HEK293T (cell line): ENCODE measurements at regions not wholly inside any gene's neighbourhood (a gene's known extent, or its start where the extent isn't known, plus 50 kb on each side); places are given as distances from the start of the nearest gene placed in this dataset.
"Not testable (repeated sequence)": the region's sequence is repeated elsewhere in the genome, so short reads cannot be mapped to it uniquely, and the experiment has no call there.

ENCODE experiments used
- CTCF ChIA-PET: fragments of 350-600 bp; formaldehyde crosslinking; extraction: SDS; loops from one replicate; lab custom pipeline; 2021; ENCODE audit warnings: antibody characterized with exemption, inconsistent platforms; lab: Yijun Ruan, JAX
- POLR2A ChIA-PET: fragments of 350-600 bp; formaldehyde crosslinking; extraction: SDS; loops from one replicate; lab custom pipeline; 2020; ENCODE audit warnings: antibody characterized with exemption, inconsistent platforms; lab: Yijun Ruan, JAX
- DNase-seq: peaks from one replicate; pipeline ENCODE4 v3.0.0; 2012; ENCODE audit warnings: mixed read lengths; ENCODE audit errors: extremely low spot score
- ARNT ChIP-seq: fragments of 450-650 bp; IDR thresholded peaks from 2 replicates; pipeline ENCODE4 v1.6.1; 2017; ENCODE audit warnings: mild to moderate bottlenecking
- BHLHE40 ChIP-seq: fragments of 450-650 bp; IDR thresholded peaks from 2 replicates; pipeline ENCODE4 v1.6.1; 2016; ENCODE audit warnings: mild to moderate bottlenecking, moderate library complexity, borderline replicate concordance
- CTBP1 ChIP-seq: fragments of 450-650 bp; IDR thresholded peaks from 2 replicates; pipeline ENCODE4 v1.6.1; 2016; ENCODE audit warnings: borderline replicate concordance
- ELF4 ChIP-seq: fragments of 450-650 bp; IDR thresholded peaks from 2 replicates; pipeline ENCODE4 v1.6.1; 2017; ENCODE audit warnings: antibody characterized with exemption
- FOXA1 ChIP-seq: fragments of 450-650 bp; IDR thresholded peaks from 2 replicates; pipeline ENCODE4 v1.6.1; 2016; ENCODE audit warnings: mild to moderate bottlenecking
- FOXK2 ChIP-seq: fragments of 450-650 bp; IDR thresholded peaks from 2 replicates; pipeline ENCODE4 v1.6.1; 2016; ENCODE audit warnings: mild to moderate bottlenecking
- FOXM1 ChIP-seq: fragments of 450-650 bp; IDR thresholded peaks from 2 replicates; pipeline ENCODE4 v1.6.1; 2017; ENCODE audit warnings: mild to moderate bottlenecking, borderline replicate concordance
- HDGF ChIP-seq: fragments of 450-650 bp; IDR thresholded peaks from 2 replicates; pipeline ENCODE4 v1.6.1; 2017; ENCODE audit warnings: antibody characterized with exemption, borderline replicate concordance
- L3MBTL2 ChIP-seq: fragments of 450-650 bp; conservative IDR thresholded peaks from 2 replicates; pipeline ENCODE4 v1.6.1; 2016; ENCODE audit warnings: mild to moderate bottlenecking
- LEF1 ChIP-seq: fragments of 450-650 bp; IDR thresholded peaks from 2 replicates; pipeline ENCODE4 v1.6.1; 2017; ENCODE audit warnings: mild to moderate bottlenecking, borderline replicate concordance
- NFRKB ChIP-seq: fragments of 450-650 bp; IDR thresholded peaks from 2 replicates; pipeline ENCODE4 v1.6.1; 2016; ENCODE audit warnings: mild to moderate bottlenecking, moderate library complexity
- SP1 ChIP-seq: fragments of 450-650 bp; IDR thresholded peaks from 2 replicates; pipeline ENCODE4 v1.6.1; 2017
- SUZ12 ChIP-seq: fragments of 450-650 bp; IDR thresholded peaks from 2 replicates; pipeline ENCODE4 v1.6.1; 2016; ENCODE audit warnings: mild to moderate bottlenecking
- TARDBP ChIP-seq: fragments of 450-650 bp; IDR thresholded peaks from 2 replicates; pipeline ENCODE4 v1.6.1; 2016
- ZNF384 ChIP-seq: fragments of 450-650 bp; IDR thresholded peaks from 2 replicates; pipeline ENCODE4 v1.6.1; 2016
- TF ChIP-seq, protein P1 (sequence below): fragments of 450-650 bp; IDR thresholded peaks from 2 replicates; pipeline ENCODE4 v1.6.1; 2016

DNA sequence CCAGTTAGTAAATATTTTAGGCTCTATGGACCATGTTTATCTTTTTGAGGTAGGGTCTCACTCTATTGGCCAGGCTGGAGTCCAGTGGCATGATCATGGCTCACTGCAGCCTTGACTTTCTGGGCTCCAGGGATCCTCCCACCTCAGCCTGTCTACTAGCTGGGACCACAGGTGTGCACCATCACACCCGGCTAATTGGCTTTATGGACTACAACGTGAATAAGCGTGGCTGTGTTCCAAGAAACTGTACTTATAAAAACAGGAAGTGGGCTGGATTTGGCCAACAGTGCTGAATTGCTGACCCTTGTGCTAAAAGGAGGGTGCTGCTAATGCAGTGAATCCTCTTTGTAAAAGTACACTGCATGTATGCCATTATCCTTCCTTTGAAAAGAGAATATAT is 111.7 kb upstream of the CDK13 start:
- DNase-seq = no peak
- TF ChIP-seq ZNF384 (no peak), NFRKB (no peak), FOXM1 (no peak), HDGF (no peak), ELF4 (no peak), ARNT (no peak), BHLHE40 (no peak), LEF1 (no peak), SP1 (no peak), FOXK2 (no peak), CTBP1 (no peak), L3MBTL2 (no peak), TARDBP (no peak), FOXA1 (no peak)
- TF ChIP-seq, protein P1, sequence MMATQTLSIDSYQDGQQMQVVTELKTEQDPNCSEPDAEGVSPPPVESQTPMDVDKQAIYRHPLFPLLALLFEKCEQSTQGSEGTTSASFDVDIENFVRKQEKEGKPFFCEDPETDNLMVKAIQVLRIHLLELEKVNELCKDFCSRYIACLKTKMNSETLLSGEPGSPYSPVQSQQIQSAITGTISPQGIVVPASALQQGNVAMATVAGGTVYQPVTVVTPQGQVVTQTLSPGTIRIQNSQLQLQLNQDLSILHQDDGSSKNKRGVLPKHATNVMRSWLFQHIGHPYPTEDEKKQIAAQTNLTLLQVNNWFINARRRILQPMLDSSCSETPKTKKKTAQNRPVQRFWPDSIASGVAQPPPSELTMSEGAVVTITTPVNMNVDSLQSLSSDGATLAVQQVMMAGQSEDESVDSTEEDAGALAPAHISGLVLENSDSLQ = no peak
- POLR2A ChIA-PET = no interaction called here
- CTCF ChIA-PET = no interaction called here

DNA sequence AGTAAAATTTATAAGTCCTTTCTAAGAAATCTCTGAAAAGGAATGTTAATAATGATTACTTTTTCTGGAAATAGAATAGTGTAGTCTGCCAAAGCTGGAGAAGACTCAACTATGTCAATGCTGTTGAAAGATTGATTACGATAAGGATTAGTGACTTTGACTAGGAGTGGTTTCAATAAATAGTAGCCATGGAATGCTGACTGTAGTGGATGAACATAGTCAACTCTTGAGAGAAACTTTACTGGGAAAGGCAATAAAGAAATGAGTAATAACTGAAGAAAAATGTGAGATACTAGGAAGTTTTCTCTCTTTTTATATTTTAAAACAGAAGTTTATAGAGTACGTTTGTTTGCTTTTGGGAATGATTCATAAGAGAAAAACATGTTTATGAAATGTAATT is 105.0 kb upstream of the CDK13 start:
- TF ChIP-seq SP1 (no peak), FOXM1 (no peak), LEF1 (no peak), ZNF384 (no peak), NFRKB (no peak), FOXA1 (no peak), CTBP1 (no peak), ARNT (no peak), L3MBTL2 (no peak)
- ChIA-PET CTCF (no interaction called here), POLR2A (no interaction called here)
- no peak for DNase-seq

DNA sequence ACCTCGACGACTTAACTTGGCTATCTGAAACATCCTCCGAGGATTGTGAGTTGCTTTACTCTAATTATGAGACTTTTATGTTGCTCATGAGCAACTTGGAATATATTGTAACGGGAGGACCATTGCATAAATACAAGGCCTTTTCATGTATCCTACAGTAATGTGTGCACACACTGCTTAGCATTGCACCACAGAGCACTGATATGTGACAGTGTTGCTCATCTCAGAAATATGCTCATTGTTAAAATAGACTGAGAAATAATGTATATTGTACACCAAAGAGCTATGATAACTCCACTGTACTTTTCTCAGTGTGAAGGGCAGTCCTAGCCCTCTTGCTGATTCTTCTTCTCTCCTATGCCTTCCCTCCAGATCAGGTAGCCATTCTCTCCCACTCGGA is 102.8 kb upstream of the CDK13 start:
- TF ChIP-seq SP1 = no peak
- no peak for TF ChIP-seq FOXK2
- no peak for TF ChIP-seq TARDBP
- TF ChIP-seq BHLHE40 = no peak
- TF ChIP-seq, protein P1 = no peak
- no peak for TF ChIP-seq CTBP1
- no peak for TF ChIP-seq ELF4
- TF ChIP-seq FOXM1 = no peak
- TF ChIP-seq ZNF384 = no peak
- no peak for TF ChIP-seq NFRKB
- TF ChIP-seq SUZ12 = no peak
- no peak for TF ChIP-seq ARNT
- TF ChIP-seq HDGF = no peak
- TF ChIP-seq LEF1 = no peak
- no peak for TF ChIP-seq L3MBTL2
- TF ChIP-seq FOXA1 = no peak
- DNase-seq = no peak
- POLR2A ChIA-PET = no interaction called here
- CTCF ChIA-PET = no interaction called here

DNA sequence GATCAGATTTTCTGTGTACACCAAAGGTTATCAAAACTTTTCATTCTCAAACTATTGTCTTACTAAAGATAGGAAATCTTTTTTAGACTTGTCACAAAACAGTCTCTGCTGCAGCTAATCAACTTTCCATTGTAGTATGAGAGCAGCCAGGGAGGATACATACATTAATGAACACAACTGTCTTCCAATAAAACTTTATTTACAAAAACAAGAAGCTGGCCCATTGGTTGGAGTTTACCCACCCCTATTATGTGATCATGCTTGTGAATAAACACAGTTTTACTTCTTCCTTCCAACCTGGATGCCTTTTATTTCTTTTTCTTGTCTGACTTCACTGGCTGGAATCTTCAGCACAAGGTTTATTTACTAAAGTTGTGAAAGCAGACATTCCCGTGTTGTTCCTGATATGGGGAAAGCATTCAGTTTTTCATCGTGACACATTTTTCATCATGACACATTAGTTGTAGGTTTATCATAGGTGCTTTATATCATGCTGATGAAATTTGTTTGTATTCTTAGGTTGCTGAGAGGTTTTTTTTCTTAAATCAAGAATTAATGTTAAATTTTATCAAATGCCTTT is 98.5 kb upstream of the CDK13 start:
- TF ChIP-seq SUZ12 = no peak
- no peak for TF ChIP-seq BHLHE40
- no peak for TF ChIP-seq LEF1
- no peak for TF ChIP-seq CTBP1
- TF ChIP-seq TARDBP = no peak
- no peak for TF ChIP-seq L3MBTL2
- no peak for TF ChIP-seq HDGF
- no peak for TF ChIP-seq FOXA1
- TF ChIP-seq FOXK2 = no peak
- TF ChIP-seq ZNF384 = no peak
- no peak for TF ChIP-seq FOXM1
- TF ChIP-seq, protein P1 = no peak
- TF ChIP-seq ELF4 = no peak
- TF ChIP-seq SP1 = no peak
- no peak for TF ChIP-seq NFRKB
- TF ChIP-seq ARNT = no peak
- ChIA-PET POLR2A (no interaction called here), CTCF (interaction anchor here (0.6 kb wide), 1 partner anchor 108 kb away, joined by 3 read pairs; no protein-coding TSS in a partner anchor)
- no peak for DNase-seq

DNA sequence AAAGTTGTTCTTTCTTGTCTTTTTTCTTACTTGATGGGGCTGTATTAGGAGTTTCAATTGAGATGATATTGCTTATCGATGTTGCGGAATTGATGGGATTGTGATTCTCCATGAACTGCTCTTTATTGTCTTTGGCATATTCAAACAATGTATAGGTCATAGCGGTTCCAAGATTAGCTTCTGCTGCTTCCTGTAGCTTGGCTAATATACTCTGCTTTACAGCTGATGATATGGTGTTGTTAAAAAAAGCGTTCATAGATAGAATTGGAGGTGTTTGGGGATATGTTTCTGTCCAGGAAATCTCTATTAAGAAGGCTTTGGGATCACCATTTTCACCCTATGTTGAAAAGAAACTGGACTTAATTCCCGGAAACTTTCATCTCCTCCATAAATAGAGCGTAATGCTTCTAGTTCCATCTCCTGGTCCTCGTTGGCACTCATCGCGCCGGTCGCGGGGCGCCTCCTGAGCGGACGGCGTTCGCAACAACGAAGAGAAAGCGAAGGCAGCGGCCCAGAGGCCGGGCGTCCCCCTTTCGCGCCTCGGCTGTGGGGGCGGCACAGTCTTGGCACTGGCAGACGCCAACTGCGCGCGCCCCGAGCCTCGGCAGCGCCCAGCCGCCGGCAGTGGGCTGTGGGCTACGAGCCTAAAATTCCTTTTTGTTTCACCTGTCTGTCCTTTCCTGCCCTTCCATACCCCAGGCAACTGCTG is 95.3 kb upstream of the CDK13 start:
- CTCF ChIA-PET, DNase-seq, POLR2A ChIA-PET: not testable (repeated sequence)

DNA sequence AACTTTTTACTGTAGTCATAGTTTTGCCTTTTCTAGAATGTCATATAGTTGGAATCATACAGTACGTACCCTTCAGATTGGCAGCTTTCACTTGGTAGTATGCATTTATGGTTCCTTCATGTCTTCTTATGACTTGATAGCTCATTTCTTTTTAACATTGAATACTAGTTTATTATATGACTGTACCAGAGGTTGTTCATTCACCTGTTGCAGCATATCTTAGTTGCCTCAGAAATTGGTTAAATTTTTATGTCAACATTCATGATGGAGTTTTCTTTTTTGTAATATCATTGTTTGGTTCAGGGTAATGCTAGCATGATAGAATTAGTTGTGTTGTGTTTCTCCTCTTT is 94.8 kb upstream of the CDK13 start:
- ChIA-PET CTCF (no interaction called here), POLR2A (interaction anchor here (0.6 kb wide), 1 partner anchor 289 kb away, joined by 3 read pairs; the partner anchor contains the start of gene YAE1)
- TF ChIP-seq SUZ12 (no peak), LEF1 (no peak), CTBP1 (no peak), ELF4 (no peak), L3MBTL2 (no peak), BHLHE40 (no peak), ARNT (no peak), HDGF (no peak), TARDBP (no peak), SP1 (no peak), NFRKB (no peak), FOXM1 (no peak), FOXK2 (no peak), ZNF384 (no peak), FOXA1 (no peak)
- TF ChIP-seq, protein P1 = no peak
- DNase-seq = no peak

DNA sequence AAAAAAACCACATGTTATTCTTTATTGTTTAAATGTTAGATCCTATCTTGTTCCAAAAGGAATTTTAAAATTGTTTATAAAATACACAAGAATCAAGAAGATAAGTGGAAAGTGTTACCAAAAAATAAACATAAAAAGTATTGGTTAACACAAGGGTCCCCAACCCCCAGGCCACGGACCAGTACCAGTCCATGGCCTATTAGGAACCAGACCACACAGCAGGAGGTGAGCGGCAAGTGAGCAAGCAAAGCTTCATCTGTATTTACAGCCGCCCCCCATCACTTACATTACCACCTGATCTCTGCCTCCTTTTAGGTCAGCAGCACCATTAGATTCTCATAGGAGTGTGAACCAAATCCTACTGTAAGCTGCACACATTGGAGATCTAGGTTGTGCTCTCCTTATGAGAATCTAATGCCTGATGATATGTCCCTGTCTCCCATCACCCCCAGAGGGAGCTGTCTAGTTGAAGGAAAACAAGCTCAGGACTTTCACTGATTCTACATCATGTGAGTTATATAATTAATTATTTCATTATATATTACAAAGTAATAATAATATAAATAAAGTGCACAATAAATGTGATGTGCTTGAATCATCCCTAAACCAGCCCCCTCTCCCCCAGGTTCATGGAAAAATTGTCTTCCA is 86.3 kb upstream of the CDK13 start:
- CTCF ChIA-PET, DNase-seq, POLR2A ChIA-PET: not testable (repeated sequence)

DNA sequence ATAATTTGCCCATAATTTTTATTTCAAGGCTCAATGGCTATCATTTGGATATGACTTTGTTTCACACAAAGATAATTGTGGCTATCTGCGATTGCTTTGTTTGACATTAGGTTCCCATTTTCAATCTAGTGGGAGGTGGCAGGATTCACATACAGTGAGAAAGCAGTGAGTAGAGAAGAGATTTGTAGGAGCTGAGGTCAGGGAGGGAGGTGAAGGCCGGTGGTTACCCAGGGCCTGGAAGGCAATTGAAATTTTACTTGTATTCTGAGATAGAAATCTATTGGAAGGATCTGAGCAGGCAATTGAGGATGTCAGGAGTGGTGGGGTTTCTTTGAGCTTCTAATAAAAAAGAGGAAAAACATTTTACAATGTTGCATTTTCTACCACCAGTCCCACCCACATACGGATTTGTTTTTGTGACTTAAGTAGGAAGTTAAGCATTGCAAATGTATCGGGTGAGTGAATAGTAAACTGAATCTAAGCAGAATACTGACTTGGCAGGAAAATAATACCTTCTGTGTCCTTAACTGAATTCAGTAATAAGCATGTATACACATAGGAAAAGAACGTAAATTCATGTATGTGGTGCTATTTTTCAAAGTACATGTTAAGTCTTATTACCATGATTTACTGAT is 80.1 kb upstream of the CDK13 start:
- CTCF ChIA-PET, DNase-seq, POLR2A ChIA-PET: not testable (repeated sequence)

DNA sequence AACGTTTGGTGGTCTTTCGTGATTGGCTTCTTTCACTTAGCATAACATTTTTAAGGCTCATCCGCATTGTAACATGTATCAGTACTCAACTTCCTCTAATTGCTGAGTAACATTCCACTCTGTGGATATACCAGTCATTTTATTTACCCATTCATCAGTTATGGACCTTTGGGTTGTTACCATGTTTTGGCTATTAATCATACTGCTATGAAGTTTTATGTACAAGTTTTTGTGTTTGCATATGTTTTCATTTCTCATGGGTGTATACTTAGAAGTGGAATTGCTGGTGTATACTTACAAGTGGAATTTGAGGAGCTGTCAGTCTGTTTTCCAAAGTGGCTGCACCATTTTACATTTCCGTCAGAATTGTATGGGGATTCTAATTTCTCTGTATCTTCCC is 78.4 kb upstream of the CDK13 start:
- DNase-seq, POLR2A ChIA-PET, CTCF ChIA-PET: not testable (repeated sequence)
